GM19239 (cell line): ENCODE measurements at regions not wholly inside any gene's neighbourhood (a gene's known extent, or its start where the extent isn't known, plus 50 kb on each side); places are given as distances from the start of the nearest gene placed in this dataset.
"Not testable (repeated sequence)": the region's sequence is repeated elsewhere in the genome, so short reads cannot be mapped to it uniquely, and the experiment has no call there.

Source experiments
- DNase-seq: peaks from one replicate; pipeline ENCODE4 v3.0.0; 2011; ENCODE audit warnings: low spot score; ENCODE audit not compliant: insufficient read length
- FAIRE-seq: peaks from 2 replicates; lab custom pipeline; 2011; peaks lifted over from hg19 to GRCh38; lab: Jason Lieb, UNC

DNA sequence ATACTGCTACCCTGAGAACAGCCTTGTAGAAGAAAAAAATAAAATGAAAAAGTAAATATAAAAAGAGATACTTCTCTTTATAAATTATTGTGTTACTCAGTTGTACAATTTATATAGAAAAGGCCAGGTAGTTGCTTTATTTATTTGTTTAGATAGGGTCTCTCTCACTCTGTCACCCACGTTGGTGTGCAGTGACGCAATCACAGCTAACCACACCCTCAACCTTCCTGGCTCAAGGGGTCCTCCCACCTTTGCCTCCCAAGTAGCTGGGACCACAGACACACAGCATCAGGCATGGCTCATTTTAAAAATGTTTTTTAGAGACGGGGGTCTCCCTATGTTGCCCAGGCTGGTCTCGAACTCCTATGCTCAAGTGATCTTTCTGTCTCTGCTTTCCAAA, 175.4 kb upstream of the PZP start:
- DNase-seq: no peak
- FAIRE-seq: no peak

GRCh38 chr12:9381619-9382018, 173.4 kb upstream of the PZP start:
- FAIRE-seq: no peak
- DNase-seq: no peak

DNA sequence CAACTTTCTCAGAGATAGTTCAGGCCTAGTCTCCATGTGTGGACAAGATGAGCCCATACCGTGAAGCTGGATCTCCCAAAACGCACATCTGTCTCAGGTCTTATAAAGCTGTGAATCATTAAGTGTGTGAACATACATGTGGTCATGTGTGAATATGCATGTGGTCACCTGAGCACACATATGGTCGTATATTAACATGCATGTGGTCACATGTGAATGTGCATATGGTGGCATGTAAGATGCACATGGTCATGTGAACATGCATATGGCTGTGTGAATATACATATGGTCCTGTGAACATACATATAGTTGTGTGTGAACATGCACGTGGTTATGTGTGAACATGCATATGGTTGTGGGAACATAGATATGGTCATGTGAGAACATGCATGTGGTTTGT, 172.5 kb upstream of the PZP start:
- DNase-seq (no peak), FAIRE-seq (no peak)

DNA sequence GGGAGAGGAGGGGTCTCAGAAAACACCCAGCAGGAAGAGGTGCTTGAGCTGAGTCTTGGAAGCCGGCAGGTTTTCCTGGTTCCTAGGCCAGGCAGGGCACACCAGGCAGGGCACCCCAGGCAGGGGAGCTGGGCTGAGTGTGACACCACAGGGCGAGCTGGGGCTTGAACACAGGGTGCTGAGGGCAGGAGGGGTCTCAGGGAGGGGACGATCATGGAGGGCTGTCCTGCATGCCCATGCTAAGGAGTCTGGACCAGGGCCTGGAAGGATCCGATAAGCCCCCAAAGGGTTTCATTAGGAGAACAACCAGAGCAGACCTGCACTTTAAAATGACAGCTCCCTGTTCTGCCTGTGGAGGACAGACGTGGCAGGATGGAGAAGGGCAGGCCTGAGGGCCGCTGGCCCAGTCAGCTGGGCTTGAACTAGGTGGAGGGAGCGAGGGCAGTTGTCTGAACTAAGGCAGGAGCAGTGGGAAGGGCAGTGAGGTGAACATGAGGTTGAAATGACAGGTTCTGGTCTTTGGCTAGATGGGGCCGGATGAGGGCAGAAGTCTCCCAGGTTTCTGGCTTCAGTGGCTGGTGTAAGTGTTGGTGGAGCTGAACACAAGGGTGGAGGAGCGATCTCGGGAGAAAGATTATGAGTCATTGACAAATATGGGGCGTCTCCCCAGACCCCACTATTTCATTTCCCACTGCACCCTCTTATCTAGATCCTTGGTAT, 171.0 kb upstream of the PZP start:
- FAIRE-seq: no peak
- no peak for DNase-seq

DNA sequence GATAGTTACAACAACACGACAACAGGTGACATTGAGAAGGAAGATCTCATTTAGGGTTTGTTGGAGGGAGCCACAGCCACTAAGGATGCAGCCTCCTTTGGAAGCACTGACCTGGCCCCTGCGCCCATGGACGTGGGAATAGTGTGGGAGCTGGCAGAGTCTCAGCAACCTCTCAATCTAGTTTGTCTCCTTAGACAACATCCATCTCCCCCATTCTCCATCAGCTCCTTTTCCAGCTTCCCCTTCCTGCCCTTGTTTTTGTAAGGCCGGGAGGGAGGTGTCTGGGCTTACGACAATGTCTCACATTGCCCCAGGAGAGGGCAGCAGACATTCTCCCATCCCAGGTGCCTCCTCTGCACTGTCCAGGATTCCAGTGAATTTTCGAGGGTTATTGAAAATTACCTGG, 170.2 kb upstream of the PZP start:
- DNase-seq (no peak), FAIRE-seq (no peak)

DNA sequence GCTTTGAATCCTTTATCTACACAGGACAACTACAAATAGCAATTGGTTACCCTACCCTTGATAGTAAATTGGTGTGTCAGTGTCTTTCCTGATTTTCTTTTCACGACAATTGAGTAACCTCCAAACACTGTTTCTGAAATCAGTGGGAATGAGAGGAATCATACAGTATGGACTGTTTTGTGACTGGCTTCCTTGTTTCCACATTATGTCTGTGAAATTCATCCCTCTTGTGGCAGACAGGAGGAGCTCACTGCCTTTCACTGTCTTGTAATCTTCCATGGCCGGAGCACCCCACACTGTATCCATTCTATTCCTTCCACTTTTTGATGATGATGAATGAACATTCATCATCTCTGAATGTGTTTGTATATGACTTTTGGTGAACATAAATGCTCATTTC, 164.0 kb upstream of the PZP start:
- FAIRE-seq: no peak
- DNase-seq: no peak

DNA sequence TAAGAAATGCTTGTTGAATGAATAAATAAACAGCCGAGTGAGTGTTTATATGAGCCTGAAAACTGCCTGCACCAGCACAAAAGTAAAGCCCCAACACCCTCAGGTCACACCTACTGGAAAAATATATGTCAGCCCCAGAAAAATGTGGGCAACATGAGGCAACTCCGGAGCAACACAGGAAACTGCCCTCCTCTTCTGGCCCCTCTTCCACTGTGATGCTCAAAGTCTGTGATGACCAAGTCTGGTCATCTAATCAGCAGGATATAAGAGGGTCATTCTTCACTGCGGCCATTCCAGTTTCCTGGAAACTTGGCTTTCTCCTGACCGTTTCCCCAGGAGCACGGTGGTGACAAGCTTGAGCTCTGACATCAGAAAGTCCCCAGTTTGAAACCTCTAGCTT, 159.6 kb upstream of the PZP start:
- DNase-seq (no peak), FAIRE-seq (no peak)

GRCh38 chr12:9367201-9367600, 159.0 kb upstream of the PZP start:
- FAIRE-seq (no peak), DNase-seq (no peak)

DNA sequence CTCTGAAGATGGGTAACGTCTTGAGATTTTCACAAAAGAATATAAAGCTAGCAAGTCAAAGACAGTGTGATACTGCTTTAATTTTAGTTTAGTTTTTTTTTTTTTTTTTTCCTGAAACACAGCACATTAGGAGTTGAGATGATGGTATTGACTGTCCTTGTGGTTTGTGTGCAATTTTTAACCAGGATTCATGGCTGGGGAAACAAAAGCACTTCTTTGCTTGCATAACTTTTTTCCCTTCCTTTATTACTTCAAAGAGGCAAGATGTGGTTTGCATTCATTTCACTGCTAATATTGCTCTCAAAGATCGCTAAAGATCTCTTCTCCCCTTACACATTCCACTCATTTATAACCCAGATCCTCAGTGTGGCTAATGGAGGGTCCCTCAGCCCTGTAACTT, 157.1 kb upstream of the PZP start:
- FAIRE-seq (no peak), DNase-seq (no peak)

GRCh38 chr12:9364224-9365176, 156.3 kb upstream of the PZP start:
- DNase-seq (peak; percentile 32), FAIRE-seq (peak; percentile 97)

DNA sequence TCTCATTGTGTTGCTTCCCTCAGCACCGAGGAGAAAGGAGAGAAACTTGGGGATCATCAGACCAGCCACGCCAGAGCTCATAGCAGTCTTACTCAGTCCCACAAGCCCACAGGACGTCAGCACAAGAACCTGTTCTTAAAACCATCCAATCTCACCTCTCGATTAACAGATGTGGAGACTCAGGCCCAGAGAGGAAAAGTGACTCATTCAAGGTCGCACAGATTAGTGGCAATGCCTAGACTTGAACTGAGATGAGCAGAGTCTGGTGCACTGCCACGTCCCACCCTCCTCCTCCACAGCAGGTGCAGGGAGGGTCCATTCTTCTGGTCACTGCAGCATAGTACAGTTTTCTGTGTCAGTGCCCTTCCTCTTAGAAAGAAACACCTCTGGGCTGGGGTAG, 154.9 kb upstream of the PZP start:
- DNase-seq (no peak), FAIRE-seq (peak; percentile 40)

- no peak for DNase-seq
- no peak for FAIRE-seq
Measured at GRCh38 chr12:9361879-9362326, 153.7 kb upstream of the PZP start.

GRCh38 chr12:9354009-9354754, 146.0 kb upstream of the PZP start:
- DNase-seq, FAIRE-seq: not testable (repeated sequence)

DNA sequence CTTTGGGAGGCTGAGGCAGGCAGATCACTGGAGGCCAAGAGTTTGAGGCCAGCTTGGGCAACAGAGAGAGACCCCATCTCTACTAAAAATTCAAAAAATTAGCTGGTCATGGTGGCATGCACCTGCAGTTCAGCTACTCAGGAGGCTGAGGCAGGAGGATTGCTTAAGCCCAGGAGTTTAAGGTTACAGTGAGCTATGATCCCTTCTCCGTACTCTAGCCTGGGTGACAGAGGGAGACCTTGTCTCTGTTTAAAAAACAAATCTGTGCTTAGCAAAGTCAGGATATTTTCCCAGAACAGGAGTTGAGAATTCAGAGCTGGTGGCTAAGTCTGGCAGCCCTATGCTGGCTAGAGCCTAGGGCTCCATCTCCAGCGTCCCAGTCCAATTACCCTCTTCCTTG, 142.9 kb upstream of the PZP start:
- FAIRE-seq (no peak), DNase-seq (no peak)

DNA sequence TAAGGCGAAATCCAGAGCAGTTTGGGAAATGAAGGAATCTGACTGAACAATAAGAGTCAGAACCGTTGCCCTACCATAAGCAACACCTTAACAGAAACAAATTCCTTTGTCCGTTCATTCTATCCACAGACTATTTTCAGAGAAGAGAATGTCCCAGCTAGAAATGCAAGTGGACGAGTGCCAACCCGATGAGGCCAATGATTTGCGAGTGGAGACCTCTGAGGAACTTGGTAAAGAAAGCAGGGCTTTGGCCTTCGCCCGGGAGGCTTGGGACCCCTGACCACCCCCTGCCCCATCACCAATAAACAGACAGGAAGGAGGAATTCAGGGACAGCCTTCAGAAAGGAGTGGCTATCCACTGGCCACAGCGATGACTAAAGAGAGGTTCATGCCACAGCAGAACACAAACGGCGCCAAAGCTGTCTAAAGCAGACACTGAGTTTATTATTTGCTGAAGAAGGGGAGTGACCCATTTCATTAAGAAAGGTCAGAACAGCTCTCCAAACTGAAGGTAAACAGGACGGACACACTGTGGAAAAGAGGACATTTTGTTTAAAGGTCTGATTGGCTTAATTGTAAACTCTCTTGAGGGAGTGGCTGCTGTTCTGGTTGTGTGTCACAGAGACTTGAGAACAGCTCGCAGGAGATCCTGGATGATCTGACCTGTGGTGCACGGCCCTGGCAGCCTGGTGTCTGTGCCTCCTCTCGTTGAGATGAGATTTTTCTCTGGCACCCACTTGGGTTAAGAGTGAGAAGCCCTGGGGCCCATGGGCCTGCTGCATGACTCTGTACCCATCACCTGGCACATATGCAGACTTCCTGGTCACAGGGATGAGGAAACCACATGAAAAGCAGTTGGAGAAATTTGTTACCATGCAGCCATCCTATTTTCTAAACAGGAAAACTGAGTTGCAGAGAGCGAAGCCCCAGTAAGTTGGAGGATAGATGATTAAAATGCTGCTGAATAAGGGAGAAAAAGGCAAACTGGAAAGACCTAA, 142.0 kb upstream of the PZP start:
- DNase-seq: no peak

DNA sequence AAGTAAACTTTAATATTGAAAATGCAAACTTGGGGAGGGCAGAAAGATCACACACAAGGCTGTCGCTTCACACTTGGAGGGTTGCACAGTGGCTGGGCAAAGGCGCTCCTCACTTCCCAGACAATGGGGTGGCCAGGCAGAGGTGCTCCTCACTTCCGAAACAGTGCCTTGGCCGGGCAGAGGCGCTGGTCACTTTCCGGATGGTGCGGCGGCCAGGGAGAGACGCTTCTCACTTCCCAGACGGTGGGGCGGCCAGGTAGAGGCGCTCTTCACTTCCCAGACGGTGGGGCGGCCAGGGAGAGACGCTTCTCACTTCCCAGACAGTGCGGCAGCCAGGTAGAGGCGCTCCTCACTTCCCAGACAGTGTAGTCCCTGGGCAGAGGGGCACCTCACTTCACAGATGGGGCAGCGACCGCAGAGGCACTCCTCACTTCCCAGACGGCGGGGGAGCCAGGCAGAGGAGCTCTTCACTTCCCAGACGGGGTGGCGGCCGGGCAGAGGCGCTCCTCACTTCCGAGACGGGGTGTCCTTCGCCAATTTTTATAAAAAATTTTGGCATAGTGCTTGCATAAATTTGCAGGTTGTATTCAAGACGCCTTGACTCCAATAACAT, 140.8 kb upstream of the PZP start:
- FAIRE-seq: no peak
- DNase-seq: no peak

More for the DNA sequence above, 142.0 kb upstream of the PZP start:
- FAIRE-seq: no peak

DNA sequence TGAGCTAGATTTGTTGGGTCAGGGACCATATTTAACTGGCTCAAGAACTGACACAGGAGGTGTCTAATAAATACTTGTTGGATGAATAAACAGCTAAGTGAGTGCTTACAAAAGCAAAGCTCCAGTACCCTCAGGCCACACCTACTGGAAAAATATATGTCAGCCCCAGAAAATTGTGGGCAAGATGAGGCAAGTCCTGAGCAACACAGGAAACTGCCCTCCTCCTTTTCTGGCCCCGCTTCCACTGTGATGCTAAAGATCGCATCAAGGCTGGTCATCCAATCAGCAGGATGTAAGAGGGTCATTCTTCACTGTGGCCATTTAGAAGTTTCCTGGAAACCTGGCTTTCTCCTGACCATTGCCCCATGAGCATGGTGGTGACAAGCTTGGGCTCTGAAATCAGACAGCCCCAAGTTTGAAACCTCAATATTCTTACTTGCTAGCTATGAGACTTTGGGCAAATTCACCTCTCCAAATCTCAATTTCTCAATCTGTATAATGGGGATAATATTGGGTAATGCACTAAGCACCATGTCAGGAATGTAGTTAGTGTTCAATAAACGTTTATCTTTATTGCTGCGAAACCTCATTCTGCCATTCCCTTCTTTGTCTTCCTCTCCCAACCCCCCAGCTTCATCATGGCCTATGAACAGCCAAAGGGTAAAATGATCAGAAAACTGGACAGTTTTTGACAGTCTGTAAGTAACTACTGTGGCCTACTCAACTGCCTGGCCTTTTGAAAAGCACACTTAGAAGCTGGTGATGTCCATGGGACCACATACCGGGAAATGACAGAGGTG, 139.3 kb upstream of the PZP start:
- no peak for FAIRE-seq
- DNase-seq: no peak

GRCh38 chr12:9346866-9347327, 138.7 kb upstream of the PZP start:
- FAIRE-seq (no peak), DNase-seq (no peak)
